NCI-H146 treated with DMSO at 0.1 percent for 48 hours (cell line): ENCODE measurements at regions not wholly inside any gene's neighbourhood (a gene's known extent, or its start where the extent isn't known, plus 50 kb on each side); places are given as distances from the start of the nearest gene placed in this dataset.

Source experiments
- DNase-seq: peaks from one replicate; lab custom pipeline; 2025; ENCODE audit not compliant: unreplicated experiment; lab: John Stamatoyannopoulos, UW

DNA sequence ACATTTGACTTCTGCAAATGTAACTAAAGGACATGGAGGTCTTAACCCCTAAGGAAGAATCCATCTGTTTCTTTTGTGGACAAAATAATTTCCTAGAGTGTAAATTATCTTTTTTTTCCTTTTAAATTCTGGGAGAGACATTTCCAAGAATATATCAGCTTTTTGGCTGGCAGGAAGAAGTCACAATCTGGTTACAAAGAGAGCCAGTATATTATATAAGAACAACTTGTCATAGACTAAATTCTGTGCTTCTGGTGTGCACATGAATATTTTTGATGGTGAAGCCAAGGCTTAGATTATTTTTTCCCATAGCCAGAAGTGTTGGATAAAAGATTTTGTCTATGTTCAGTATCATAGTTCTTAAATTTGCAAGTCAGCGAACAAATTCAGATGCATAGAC, 500.6 kb downstream of the XIRP2 start:
- DNase-seq = no peak

DNA sequence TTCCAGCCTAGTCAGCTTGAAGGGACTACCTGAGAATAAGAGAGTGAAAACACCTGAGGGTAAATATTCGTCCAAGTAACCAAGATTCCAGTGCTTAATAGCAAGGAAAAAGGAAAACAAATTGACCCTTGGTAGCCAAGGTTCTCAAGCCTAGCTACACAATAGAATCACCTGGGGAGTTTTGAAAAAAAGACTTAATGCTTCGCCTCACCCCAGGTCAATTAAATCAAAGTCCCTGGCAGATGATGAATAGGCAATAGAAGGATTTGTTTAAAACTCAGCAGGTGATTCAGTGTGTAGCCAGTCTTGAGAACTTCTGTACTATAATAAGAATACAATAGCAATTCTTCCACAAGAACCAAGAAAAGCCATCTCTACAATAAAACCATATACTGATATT, 500.2 kb downstream of the XIRP2 start:
- DNase-seq = no peak

DNA sequence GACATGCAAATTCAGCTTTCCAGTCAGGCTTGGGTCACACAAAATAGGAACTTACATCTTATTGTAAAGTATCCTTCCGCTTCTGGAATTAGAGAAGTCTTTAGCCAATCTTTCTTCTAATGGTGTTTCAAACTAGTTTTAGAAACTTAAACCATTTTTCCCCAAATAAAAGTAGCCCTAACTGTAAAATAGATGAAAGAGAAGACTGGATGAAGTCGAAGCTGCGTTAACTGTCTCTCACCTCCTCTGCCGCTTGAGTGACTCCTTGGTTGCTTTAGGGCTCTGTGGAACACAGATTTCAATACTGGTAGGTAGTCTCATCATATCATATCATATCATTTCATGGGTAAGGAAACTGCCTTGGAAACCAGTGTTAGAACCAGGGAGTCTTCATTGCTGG, 498.4 kb downstream of the XIRP2 start:
- no peak for DNase-seq

DNA sequence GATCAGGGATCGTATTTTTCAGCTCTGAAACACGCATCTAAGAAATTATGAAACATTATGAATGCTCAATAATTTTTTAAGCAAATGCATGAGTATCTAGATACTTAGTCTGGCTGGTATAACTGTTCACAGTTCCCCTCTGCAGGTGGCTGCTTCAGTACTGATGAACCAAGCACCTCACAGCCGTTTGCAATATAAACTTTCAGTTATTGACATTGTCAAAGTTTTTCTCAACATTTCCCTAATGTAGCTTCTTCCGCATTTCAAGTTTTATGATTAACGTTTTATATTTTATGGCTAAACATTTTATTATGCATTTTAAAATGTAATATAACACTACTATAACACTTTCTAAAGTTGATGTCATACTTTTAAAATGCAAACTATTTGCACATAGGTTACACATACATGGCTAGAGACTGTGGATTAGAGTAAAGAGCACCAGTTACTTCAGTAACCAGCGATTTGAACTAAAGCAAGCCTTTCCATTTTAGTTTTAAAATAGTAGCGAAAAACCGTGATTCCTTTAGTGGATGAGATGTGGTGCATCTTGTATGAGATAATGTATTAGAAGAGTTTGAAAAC, 495.4 kb downstream of the XIRP2 start:
- DNase-seq = no peak

DNA sequence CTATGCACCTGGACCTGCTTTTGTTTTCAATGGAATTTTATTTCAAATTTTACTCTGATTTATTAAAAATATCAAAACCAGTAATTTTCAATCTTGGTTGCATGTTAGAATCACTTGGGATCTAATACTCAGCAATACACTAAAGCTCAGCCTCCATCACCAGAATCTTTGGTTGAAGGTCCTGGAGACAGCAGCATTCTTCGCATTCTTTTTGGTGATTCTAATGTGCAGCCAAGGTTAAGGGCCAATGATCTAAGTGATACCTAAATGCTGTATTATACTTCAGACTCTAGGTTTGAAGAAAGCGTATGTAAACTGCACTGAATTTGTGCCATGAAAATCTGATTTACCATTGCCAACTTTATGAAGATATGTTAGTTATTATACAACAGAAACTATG, 493.1 kb downstream of the XIRP2 start:
- no peak for DNase-seq

DNA sequence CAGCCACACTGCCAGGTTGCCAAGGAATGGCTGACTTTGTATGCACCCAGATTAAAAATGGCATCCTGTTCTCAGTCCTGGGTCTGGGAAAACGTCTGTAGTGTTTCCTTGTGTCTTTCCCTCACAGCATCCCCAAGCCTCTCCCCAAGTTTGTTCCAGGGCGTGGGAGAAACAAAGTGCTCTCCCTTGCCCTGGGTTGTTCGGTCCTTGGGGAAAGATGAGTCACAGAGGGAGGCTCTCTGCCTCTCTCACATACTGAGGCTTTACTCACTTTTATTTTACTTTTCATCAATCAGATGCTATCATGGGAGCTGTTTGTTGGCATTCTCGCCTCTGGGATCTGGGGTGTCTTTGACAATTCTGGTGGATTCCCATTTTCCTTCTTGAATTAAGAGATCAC, 492.3 kb downstream of the XIRP2 start:
- no peak for DNase-seq

DNA sequence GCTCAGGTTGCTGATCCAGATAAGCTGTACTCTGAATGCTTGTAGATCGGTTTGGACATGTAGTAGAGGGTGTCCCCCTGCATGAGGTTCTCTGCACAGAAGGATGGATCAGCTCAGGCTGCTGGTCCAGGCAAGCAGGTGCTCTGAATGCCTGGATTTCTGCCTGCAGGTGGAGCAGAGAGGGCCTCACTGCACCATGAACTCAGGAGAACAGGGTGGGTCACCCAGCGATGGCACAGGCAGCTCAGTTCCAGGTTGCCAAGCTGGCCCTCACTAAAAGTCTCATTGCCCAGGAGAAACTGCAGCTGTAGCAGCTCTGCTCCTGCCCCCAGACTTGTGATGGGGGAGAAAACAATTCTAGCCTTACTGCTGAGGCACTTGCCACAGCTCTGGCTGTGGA, 491.8 kb downstream of the XIRP2 start:
- no peak for DNase-seq

DNA sequence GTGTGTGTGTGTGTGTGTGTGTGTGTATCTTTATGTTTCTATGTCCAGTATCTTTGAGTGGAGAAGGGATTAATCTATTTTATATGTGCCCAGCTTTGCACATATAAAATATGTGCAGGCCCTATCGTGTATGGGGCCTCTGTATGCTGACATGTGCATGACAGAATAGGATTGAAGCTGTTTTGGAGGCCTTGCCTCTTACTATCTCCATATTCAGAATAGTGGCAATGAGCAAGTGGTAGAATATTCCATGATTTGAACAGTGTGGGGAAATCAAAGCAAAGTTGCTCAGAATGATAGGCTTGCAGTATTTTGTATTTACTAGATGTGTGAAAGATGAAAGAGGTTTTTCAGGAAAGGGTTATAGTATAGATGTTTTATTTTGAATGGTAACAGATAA, 480.8 kb downstream of the XIRP2 start:
- DNase-seq = no peak

DNA sequence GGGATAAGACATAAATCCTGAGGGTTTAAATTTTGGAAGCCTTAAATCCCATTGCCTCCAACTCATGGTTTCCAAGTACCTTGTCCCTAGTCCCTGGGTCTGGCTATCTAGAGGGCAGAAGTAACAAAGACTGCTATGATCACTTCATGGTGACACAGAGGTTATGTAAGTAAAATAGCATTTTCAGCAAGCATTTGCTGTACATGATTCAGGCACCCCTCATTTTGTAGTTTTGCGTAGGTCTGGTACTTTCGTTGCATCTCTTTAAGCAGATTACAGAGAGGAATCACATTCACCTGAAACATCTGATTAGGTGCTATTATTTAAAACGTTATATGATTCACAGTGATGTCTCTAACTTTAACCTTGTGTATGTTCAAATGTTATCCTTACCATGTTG, 480.1 kb downstream of the XIRP2 start:
- no peak for DNase-seq

DNA sequence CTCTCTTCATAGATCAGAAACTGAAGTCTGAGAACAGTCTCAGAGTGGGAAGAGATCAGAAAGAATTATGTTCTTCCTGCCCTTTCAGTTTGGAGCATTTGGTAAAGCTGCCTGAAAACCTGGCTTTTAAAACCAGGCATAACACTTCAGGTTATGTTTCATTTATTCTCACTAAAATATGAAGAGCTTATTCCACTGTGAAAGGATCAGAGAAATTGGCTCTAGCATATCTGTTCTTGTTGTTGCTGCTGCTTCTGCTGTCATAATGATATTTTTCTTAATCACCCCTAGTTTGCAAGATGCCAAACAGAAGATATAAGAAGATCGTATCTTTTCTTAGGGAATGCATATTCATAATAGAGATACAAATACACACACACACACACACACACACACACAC, 476.9 kb downstream of the XIRP2 start:
- no peak for DNase-seq

DNA sequence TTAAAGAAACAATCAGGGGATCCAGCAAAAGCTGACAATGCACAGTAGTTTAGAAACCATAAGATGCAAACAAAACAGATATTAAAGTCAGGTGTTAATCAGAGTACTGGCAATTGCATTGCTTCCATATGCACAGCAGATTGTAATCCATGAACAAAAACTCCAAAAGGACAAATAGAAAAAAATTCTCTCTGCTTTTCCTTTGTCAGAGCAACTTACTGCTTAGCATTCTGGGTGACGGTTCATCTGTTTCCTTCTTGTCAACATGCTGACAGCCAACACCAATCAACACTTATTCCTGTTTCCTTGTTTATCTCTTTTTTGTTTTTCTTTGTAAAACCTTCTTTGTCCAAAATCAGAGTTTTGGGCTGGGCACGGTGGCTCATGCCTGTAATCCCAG, 473.1 kb downstream of the XIRP2 start:
- DNase-seq = no peak

DNA sequence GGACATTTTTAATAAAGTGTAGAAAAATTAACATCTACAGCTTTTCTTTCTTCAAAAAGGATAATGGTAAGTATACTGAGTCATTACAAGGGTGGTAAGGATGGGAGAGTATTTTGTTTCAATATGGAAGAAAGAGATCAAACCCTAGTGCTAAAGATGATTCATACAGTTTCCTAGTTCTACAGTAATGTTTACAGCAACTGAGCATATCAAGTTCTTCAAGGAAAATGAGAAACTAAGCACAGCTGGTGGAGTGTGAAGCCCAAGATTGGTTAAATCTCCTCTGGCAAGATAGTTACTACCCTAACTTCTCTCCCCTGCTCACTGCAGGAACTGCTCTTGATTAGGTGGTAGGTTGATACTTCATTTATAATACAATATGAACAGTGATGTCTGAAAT, 467.5 kb downstream of the XIRP2 start:
- DNase-seq = no peak

DNA sequence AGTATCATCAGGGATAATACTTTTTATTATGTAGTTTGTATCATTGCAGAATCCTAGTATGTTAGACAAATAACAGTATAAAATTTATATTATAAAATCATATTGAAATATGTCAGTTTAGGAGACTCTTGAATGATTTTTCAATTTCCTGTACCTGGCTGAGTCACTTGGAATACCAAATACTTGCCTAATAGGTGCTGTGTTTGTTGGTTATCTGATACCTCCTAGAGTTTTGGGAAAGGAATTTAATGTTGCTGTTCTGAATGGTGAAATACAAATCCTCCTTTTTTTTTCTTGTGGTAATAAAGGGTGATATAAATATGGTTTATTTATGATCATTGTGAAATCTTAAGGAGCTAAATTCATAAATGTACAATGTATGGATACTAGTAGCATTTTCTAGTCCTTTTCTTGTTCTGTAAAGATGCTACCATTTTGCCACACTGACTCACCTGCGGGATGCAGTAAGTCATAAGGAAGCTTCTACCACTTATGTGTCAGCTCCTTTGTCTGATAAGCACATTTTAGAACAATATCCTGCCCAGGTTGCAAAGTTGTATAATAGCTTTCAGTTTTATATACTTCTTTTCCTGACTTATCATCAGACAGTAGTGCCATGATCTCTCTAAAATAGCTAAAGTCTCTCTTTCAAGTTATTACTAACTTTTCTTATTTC, 465.5 kb downstream of the XIRP2 start:
- DNase-seq = no peak

DNA sequence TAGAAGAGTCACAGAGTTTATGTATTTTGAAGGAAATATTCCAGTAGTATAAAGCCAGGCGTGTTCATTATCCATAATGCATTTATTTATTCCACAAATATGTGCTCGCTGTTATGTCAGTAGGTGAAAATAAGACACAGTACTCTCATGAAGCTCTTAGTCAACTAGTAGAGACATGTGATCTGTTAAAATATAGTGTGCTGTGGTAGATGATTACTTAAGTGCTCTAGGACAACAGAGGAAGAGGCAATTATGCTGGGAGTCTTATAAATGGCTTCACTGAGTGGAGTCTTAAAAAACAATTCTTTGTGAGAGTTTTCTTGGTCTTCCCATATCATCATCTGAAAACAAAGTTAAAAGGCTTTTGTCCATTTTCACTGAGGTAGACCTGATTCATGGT, 457.3 kb downstream of the XIRP2 start:
- no peak for DNase-seq

DNA sequence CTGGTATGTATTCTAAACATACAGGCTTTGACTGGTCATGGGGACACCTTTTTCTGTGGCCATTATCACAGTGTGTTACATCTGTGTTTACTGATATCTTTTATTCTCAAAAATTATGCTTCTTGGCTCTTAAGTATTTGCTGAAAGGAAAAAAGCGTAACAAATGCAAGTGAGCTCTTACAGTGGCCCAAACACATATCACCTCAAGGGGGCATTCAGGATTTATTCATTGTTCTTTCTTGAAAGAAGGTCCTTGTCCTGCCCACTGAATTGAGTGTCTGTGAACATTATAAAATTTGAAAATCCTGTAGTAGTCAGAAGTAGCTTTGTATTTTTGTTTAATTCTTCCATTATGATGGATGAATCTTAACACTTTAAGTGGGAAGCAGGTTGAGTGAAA, 454.5 kb downstream of the XIRP2 start:
- no peak for DNase-seq

DNA sequence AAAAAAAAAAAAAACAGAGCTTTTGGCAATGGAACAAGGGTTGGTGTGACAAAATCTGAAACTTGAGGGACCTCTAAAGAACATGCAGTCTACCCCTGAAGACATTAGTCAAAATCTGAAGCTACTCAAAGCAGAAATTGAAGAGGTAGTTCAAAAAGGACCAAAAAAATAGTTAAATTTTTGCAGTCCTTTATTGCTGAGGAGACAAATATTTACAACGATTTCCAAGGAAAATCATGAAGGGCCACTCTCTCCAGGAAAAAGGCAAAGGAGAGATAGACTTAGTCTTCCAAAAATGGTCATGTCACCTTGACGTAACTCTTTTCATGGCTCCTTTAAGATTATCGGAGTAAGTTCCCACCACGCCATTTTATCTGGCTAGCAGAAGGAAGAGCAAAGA, 452.0 kb downstream of the XIRP2 start:
- no peak for DNase-seq

DNA sequence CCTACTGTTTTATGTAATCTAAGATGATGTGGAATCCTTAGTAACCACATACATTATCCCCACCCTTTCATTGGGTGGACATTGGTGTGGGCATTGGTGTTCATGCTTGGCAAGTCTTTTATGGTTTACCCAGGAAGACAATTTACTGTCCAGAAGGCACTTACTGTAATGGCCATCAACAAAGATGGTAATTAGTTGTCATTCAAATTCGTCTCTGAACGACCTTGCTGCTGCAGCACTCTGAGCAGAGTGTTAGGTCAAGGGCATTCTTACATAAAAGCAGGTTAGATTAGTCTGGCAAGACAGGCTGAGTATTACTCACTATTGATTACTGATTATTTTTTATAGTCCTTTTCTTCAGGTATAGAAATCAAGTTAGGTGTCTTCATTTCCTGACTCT, 447.9 kb downstream of the XIRP2 start:
- DNase-seq = no peak

DNA sequence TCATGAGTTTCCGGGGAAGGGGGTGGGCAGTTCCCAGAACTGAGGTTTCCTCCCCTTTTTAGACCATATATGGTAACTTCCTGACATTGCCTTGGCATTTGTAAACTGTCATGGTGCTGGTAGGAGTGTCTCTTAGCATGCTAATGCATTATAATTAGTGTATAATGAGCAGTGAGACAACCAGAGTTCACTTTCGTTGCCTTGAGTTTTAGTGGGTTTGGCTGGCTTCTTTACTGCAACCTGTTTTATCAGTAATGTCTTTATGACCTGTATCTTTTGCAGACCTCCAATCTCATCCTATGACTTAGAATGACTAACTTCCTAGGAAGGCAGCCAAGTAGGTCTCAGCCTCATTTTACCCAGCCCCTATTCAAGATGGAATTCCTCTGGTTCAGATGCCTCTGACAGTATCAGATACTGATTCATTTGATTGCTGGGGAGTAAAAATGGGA, 447.3 kb downstream of the XIRP2 start:
- no peak for DNase-seq

DNA sequence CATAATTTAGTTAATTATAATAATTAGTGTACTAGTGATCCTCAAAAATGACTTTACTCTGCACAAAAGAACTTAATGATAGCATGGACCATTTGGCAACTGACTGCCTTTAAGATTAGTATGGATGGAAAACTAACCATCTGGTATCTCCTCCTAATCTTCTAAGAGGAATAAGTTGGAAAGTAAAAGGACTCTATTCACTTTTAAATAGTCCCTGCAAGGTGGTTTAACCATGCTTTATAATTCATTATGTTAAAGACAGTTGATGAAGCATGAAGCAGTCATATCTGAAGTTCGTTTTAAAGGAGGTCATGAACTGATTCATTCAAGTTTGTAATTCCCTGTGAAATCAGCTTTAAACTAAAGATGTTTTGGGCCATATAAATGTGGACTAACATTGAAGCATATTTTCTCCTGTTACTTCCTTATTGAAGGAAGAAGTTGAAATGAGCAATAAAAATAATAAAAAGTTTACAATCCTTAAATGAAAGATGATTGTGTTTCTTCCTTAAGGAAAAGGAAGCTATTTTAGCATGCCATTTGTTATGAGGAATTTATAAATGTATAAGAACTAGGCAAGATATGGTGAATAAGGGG, 446.0 kb downstream of the XIRP2 start:
- no peak for DNase-seq

DNA sequence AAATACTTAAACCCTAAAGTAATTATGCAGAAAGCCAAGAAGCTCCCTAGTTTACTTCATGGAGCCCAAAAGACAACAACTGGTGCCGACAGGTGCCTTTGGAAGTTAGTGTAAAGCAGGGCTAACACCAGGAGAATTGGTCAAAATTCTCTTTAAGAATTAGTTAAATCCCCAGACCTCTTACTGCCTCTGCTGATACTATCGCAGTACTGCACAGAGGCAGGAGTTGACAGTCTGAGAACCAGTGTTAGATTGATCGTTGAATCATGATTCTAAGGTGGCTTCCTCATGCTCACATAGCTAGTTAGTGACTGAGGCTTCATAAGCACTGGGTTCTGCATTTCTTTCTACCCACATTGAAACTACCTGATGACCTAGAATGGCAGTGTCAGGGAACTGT, 445.0 kb downstream of the XIRP2 start:
- DNase-seq = no peak

DNA sequence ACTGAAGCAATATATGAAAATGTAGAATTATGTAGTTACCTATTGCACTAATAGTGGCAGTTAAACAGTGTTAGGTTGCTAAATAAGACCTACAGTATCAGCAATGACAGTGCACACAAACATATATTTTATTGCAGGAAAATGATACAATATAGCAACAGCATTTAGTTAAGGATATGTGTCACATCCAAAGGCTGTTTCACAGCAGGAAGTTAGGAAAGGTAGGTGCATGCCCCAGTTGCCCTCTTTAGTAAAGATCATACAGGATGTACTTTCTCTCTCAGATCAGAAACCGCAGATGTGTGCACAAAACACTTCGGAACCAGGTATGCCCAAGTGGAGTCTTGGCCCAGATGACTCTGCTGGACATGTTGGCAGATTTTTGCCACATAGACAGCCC, 444.1 kb downstream of the XIRP2 start:
- DNase-seq = no peak

DNA sequence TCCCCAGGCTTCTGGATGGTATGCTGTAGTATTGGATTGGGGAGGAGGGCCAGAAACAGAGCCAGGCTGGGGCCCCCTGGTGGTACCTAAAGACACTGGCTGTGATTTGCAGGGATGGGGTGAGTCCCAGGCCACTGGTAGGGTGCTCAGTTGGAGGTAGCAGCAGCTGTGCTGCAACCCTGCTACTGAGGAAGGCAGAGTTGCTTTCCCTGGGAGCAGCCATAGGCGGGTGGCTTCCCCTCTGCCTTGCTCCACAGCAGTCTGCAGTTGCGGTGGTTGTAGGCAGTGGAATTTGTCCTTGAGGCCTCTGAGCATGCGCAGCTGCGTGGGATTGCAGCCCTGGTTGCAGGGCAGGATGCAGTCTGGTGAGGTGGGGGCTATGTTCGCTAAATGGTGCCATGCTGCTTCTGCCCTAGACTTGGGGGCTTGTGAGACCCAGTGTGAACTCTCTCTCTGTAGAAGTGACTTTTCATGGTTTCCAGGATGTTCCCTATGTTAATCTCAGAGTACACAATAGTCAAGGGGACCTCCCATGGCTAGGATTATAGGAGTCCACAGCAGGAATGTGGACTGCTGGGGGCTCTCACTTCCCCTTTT, 443.5 kb downstream of the XIRP2 start:
- DNase-seq = no peak
